IMR-90 (cell line): ENCODE measurements at regions not wholly inside any gene's neighbourhood (a gene's known extent, or its start where the extent isn't known, plus 50 kb on each side); places are given as distances from the start of the nearest gene placed in this dataset.

Source experiments
- ATAC-seq: fragments of 200-7000 bp; cut with Tn5 transposase; 2 replicates; pipeline ENCODE4 v1.9.1; 2020; ENCODE audit warnings: low read depth, mild to moderate bottlenecking, moderate library complexity
- BruUV-seq: library from RNA; stranded (reverse); fragments of 400-500 nt; replicated peaks from 2 replicates; lab custom pipeline; 2021; lab: Mats Ljungman, UMichigan
- CTCF ChIA-PET: fragments of 300-600 bp; formaldehyde crosslinking; extraction: SDS; loops from one replicate; lab custom pipeline; 2021; ENCODE audit warnings: antibody characterized with exemption; lab: Yijun Ruan, JAX
- POLR2A ChIA-PET: fragments of 300-600 bp; sonication (Branson Sonifier 250); formaldehyde crosslinking; loops from one replicate; lab custom pipeline; 2022; ENCODE audit warnings: antibody characterized with exemption; ENCODE audit not compliant: unreplicated experiment; lab: Charles Lee
- DNase-seq: peaks from one replicate; pipeline ENCODE4 v3.0.0; 2013
- H2AFZ ChIP-seq: replicated peaks from 2 replicates; pipeline ENCODE3; 2013; ENCODE audit warnings: low read length, mild to moderate bottlenecking; ENCODE audit not compliant: poor library complexity
- H2AK5ac ChIP-seq: 2 replicates; pipeline ENCODE4 v1.6.1; 2013; ENCODE audit warnings: low read depth, low read length, inconsistent platforms
- H2AK9ac ChIP-seq: replicated peaks from 2 replicates; pipeline ENCODE3; 2013; ENCODE audit warnings: mild to moderate bottlenecking, low read depth, low read length, moderate library complexity; ENCODE audit not compliant: poor library complexity
- H2BK120ac ChIP-seq: 2 replicates; pipeline ENCODE4 v1.6.1; 2013; ENCODE audit warnings: low read depth, low read length, inconsistent platforms
- H2BK15ac ChIP-seq: 3 replicates; pipeline ENCODE4 v1.6.1; 2013; ENCODE audit warnings: low read depth, low read length, inconsistent platforms
- H2BK20ac ChIP-seq: 2 replicates; pipeline ENCODE4 v1.6.1; 2013; ENCODE audit warnings: low read depth, mild to moderate bottlenecking, inconsistent platforms, low read length, moderate library complexity
- H2BK5ac ChIP-seq: 2 replicates; pipeline ENCODE4 v1.6.1; 2013; ENCODE audit warnings: mild to moderate bottlenecking, low read depth, low read length, inconsistent platforms; ENCODE audit not compliant: poor library complexity, severe bottlenecking
- H3K14ac ChIP-seq: replicated peaks from 2 replicates; pipeline ENCODE4 v1.6.1; 2013; ENCODE audit warnings: low read depth, low read length, inconsistent platforms
- H3K18ac ChIP-seq: 2 replicates; pipeline ENCODE4 v1.6.1; 2013; ENCODE audit warnings: low read depth, low read length, control low read depth
- H3K23ac ChIP-seq: 2 replicates; pipeline ENCODE4 v1.6.1; 2013; ENCODE audit warnings: low read depth, low read length, inconsistent platforms
- H3K27ac ChIP-seq: 2 replicates; pipeline ENCODE4 v1.5.1; 2013; ENCODE audit warnings: mild to moderate bottlenecking, control low read depth, low read length; ENCODE audit not compliant: insufficient read depth
- H3K27me3 ChIP-seq: 2 replicates; pipeline ENCODE4 v1.6.1; 2013; ENCODE audit warnings: low read length; ENCODE audit not compliant: control insufficient read depth, insufficient read depth
- H3K36me3 ChIP-seq: 2 replicates; pipeline ENCODE4 v1.6.1; 2013; ENCODE audit warnings: low read length, mixed read lengths; ENCODE audit not compliant: control insufficient read depth, insufficient read depth
- H3K4ac ChIP-seq: 2 replicates; pipeline ENCODE4 v1.6.1; 2013; ENCODE audit warnings: low read depth, low read length, inconsistent platforms
- H3K4me1 ChIP-seq: 2 replicates; pipeline ENCODE4 v1.6.1; 2013; ENCODE audit warnings: low read length, mixed read lengths; ENCODE audit not compliant: control insufficient read depth, insufficient read depth
- H3K4me2 ChIP-seq: 2 replicates; pipeline ENCODE4 v1.6.1; 2013; ENCODE audit warnings: low read depth, mild to moderate bottlenecking, control low read depth, low read length, moderate library complexity
- H3K4me3 ChIP-seq: 2 replicates; pipeline ENCODE4 v1.5.1; 2013; ENCODE audit warnings: low read depth, mild to moderate bottlenecking, control low read depth, low read length, moderate library complexity; ENCODE audit not compliant: insufficient read depth
- H3K56ac ChIP-seq: 2 replicates; pipeline ENCODE4 v1.6.1; 2013; ENCODE audit warnings: low read length, inconsistent platforms; ENCODE audit not compliant: insufficient read depth; ENCODE audit errors: extremely low read depth
- H3K79me1 ChIP-seq, 2 experiments: 2 replicates each; pipeline ENCODE4 v1.6.1; 2013; ENCODE audit warnings: low read length in 2 of 2, inconsistent platforms in 1 of 2, low read depth in 1 of 2
- H3K9ac ChIP-seq: 2 replicates; pipeline ENCODE4 v1.6.1; 2013; ENCODE audit warnings: low read depth, low read length, control low read depth
- H3K9me1 ChIP-seq: 2 replicates; pipeline ENCODE4 v1.6.1; 2013; ENCODE audit warnings: low read length, inconsistent platforms; ENCODE audit not compliant: insufficient read depth
- H3K9me3 ChIP-seq: 2 replicates; pipeline ENCODE4 v1.6.1; 2013; ENCODE audit warnings: low read length; ENCODE audit not compliant: control insufficient read depth, insufficient read depth
- H4K20me1 ChIP-seq: 2 replicates; pipeline ENCODE4 v1.6.1; 2013; ENCODE audit warnings: low read length, inconsistent platforms; ENCODE audit not compliant: insufficient read depth
- H4K5ac ChIP-seq: 2 replicates; pipeline ENCODE4 v1.6.1; 2013; ENCODE audit warnings: mild to moderate bottlenecking, low read depth, low read length, control low read depth
- H4K8ac ChIP-seq, 2 experiments: 2 replicates each; pipeline ENCODE4 v1.6.1; 2013; ENCODE audit warnings: low read depth in 2 of 2, low read length in 2 of 2, control low read depth in 1 of 2, inconsistent platforms in 1 of 2
- H4K91ac ChIP-seq: 2 replicates; pipeline ENCODE4 v1.6.1; 2013; ENCODE audit warnings: low read depth, low read length, inconsistent platforms; ENCODE audit not compliant: insufficient read depth
- CHD1 ChIP-seq: IDR thresholded peaks from 2 replicates; pipeline ENCODE4 v1.6.1; 2012; ENCODE audit warnings: low read depth, low read length, improper control_type of control experiment
- WGBS, 2 experiments: methylation state at CpG; one replicate each; pipeline versions ENCODE4 v1.1.5 to v1.1.7; 2013; ENCODE audit warnings: missing lambda C conversion rate in 2 of 2; ENCODE audit not compliant: insufficient read length in 1 of 2; ENCODE audit errors: extremely low coverage in 2 of 2; 5-methylcytosine and 5-hydroxymethylcytosine counted together
- dilution Hi-C: fragments of 300-500 bp; cut with HindIII; formaldehyde crosslinking; loops from one replicate; pipeline ENCODE4 v1.14.3; 2018; ENCODE audit warnings: low sequenced_read_pairs; ENCODE audit not compliant: unreplicated experiment
- in situ Hi-C: fragments of 300-500 bp; cut with MboI; formaldehyde crosslinking; loops from 3 replicates; pipeline ENCODE4 v1.14.3; 2019; ENCODE audit warnings: low sequenced_read_pairs, inconsistent platforms, mixed read lengths
- intact Hi-C: fragments of 100-400 bp; cut with micrococcal nuclease; formaldehyde crosslinking; loops from 2 replicates; pipeline ENCODE4 v1.10.0; 2022

DNA sequence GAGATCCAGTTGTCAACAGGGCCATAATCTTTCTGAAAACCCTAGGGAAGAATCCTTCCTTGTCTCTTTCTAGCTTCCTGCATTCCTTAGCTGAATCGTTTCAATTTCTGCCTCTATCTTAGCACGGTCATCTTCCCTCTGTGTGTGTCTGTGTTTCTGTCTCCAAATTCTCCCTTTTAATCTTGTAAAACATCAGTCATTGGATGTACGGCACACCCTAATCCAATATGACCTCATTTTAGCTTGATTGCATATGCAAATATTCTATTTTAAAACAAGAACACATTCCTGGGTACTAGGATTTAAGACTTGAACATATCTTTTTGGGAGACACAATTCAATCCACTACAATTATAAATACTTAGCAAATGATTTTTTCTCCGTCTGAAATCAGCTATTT lies 600.3 kb downstream of the GBE1 start:
- no peak overlapping the region for H3K14ac ChIP-seq
- H2AK9ac ChIP-seq = no peak overlapping the region
- DNase-seq (no peak), ATAC-seq (no peak)
- H3K4me1 ChIP-seq = no peaks in the 10 kb centered on the region
- H3K9me3 ChIP-seq = 0 out of 2 replicates have a peak, but pooled peaks cover 2% of the 10 kb centered on the region
- H4K91ac ChIP-seq = no peak overlapping the region
- H3K4me3 ChIP-seq = no peak overlapping the region
- TF ChIP-seq CHD1 = no peak
- H4K8ac ChIP-seq = no peak overlapping the region
- WGBS, 2 experiments = no CpG with 5 or more reads among the region's 4 CpGs
- H2AFZ ChIP-seq = no peak overlapping the region
- H3K4me2 ChIP-seq = no peak overlapping the region
- no peak overlapping the region for H2AK5ac ChIP-seq
- H3K9me1 ChIP-seq = no peaks in the 10 kb centered on the region
- H3K4ac ChIP-seq = no peak overlapping the region
- no peak overlapping the region for H4K5ac ChIP-seq
- dilution Hi-C loops = no loop called here
- H3K79me1 ChIP-seq = no peaks in the 10 kb centered on the region
- no peak overlapping the region for H3K27ac ChIP-seq
- CTCF ChIA-PET = no interaction called here
- POLR2A ChIA-PET = no interaction called here
- no peak overlapping the region for H3K23ac ChIP-seq
- intact Hi-C loops = no loop called here
- H3K9ac ChIP-seq = no peak overlapping the region
- no peaks in the 10 kb centered on the region for H3K36me3 ChIP-seq
- no peaks in the 10 kb centered on the region for H4K20me1 ChIP-seq
- no peaks in the 10 kb centered on the region for H3K27me3 ChIP-seq
- no peak overlapping the region for H2BK120ac ChIP-seq
- BruUV-seq = no TSS peak
- H2BK5ac ChIP-seq = no peak overlapping the region
- H3K56ac ChIP-seq = no peak overlapping the region
- no peak overlapping the region for H3K18ac ChIP-seq
- in situ Hi-C loops = no loop called here
- H2BK20ac ChIP-seq = no peak overlapping the region
- no peak overlapping the region for H2BK15ac ChIP-seq
